Kidney (tissue), 13 donors: ENCODE measurements at regions not wholly inside any gene's neighbourhood (a gene's known extent, or its start where the extent isn't known, plus 50 kb on each side); places are given as distances from the start of the nearest gene placed in this dataset.

Experiments
- DNase-seq, 5 donors: peaks; one replicate each; pipeline ENCODE4 v3.0.0-alpha.2; 2013 to 2020
- FAIRE-seq: peaks from 2 replicates; lab custom pipeline; 2012; peaks lifted over from hg19 to GRCh38; lab: Jason Lieb, UNC
- H3K27ac ChIP-seq, 2 donors: one replicate each; pipeline ENCODE4 v1.7.0; 2013; ENCODE audit warnings: low read depth in 2 of 2, low read length in 2 of 2, inconsistent platforms in 1 of 2
- H3K27me3 ChIP-seq: one replicate; pipeline ENCODE4 v1.7.1; 2013; ENCODE audit warnings: low read length, inconsistent platforms; ENCODE audit not compliant: control insufficient read depth, insufficient read depth
- H3K36me3 ChIP-seq, 3 donors: one replicate each; pipeline versions ENCODE4 v1.7.0 to v1.7.1; 2013; ENCODE audit warnings: low read length in 3 of 3, control low read depth in 1 of 3, inconsistent platforms in 1 of 3; ENCODE audit not compliant: insufficient read depth in 3 of 3, control insufficient read depth in 2 of 3
- H3K4me1 ChIP-seq, 3 donors: one replicate each; pipeline versions ENCODE4 v1.7.0 to v1.7.1; 2013; ENCODE audit warnings: low read length in 3 of 3, inconsistent platforms in 1 of 3, low read depth in 1 of 3; ENCODE audit not compliant: control insufficient read depth in 2 of 3, insufficient read depth in 2 of 3
- H3K4me3 ChIP-seq, 3 donors: one replicate each; pipeline versions ENCODE4 v1.7.0 to v1.8.1; 2013; ENCODE audit warnings: low read length in 3 of 3, control low read depth in 1 of 3, inconsistent platforms in 1 of 3
- H3K9ac ChIP-seq, 3 donors: one replicate each; pipeline versions ENCODE4 v1.7.0 to v1.7.1; 2013; ENCODE audit warnings: low read length in 3 of 3, control low read depth in 1 of 3, inconsistent platforms in 1 of 3
- H3K9me3 ChIP-seq, 3 donors: one replicate each; pipeline versions ENCODE4 v1.7.0 to v1.7.1; 2013; ENCODE audit warnings: low read length in 3 of 3, control low read depth in 1 of 3, inconsistent platforms in 1 of 3; ENCODE audit not compliant: control insufficient read depth in 2 of 3, insufficient read depth in 1 of 3
- intact Hi-C: fragments of 100-400 bp; cut with DNase I; formaldehyde crosslinking; loops from one replicate; pipeline ENCODE4 v1.11.1; 2022
- TF ChIP-seq, protein P1 (sequence below): IDR thresholded peaks from 3 replicates; pipeline ENCODE4 v1.5.1; 2012; ENCODE audit warnings: mild to moderate bottlenecking, moderate library complexity, borderline replicate concordance; ENCODE audit not compliant: insufficient read depth; ENCODE audit errors: extremely low read depth
- donor health status: control.
- donor health status: control.
- donor health status: control.
- donor health status: control.
- donor health status: control.
- donor health status: DM: yes; HTN: yes; CAD: no.
- donor health status: Normal renal cell carcinoma (clear cell type).

DNA sequence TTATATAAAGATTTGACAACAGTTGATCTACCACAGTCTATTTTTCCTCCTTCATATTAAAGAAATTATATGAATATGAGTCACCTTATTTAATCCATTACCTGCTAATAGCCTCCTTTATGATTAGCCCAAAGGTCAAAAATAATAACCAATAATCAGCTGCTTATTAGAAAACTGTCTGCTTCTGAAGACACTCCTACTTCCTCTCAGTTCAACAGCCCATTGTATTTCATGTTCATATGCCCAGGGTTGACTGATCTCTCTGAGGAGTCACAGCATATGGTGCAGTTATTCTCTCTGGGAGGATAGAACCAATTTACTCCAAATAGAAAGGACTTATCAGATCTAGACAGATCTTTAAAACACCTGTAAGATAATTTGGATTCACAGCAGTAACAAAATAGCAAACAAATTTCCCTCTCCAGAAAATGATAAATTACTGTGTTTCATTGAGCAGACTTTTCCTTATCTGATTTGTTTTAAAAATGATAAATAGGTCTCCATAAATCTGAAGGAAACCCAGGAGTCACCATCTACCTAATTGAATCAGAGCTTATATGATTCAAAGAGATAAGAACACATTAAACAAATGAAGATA, 180.4 kb upstream of the ITGA1 start:
- intact Hi-C loops: no loop called here
- no peak overlapping the region for H3K27ac ChIP-seq
- no peaks in the 10 kb centered on the region for H3K9me3 ChIP-seq
- no peaks in the 10 kb centered on the region for H3K27me3 ChIP-seq
- DNase-seq (no peak), FAIRE-seq (no peak)
- TF ChIP-seq, protein P1, sequence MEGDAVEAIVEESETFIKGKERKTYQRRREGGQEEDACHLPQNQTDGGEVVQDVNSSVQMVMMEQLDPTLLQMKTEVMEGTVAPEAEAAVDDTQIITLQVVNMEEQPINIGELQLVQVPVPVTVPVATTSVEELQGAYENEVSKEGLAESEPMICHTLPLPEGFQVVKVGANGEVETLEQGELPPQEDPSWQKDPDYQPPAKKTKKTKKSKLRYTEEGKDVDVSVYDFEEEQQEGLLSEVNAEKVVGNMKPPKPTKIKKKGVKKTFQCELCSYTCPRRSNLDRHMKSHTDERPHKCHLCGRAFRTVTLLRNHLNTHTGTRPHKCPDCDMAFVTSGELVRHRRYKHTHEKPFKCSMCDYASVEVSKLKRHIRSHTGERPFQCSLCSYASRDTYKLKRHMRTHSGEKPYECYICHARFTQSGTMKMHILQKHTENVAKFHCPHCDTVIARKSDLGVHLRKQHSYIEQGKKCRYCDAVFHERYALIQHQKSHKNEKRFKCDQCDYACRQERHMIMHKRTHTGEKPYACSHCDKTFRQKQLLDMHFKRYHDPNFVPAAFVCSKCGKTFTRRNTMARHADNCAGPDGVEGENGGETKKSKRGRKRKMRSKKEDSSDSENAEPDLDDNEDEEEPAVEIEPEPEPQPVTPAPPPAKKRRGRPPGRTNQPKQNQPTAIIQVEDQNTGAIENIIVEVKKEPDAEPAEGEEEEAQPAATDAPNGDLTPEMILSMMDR: no peak
- H3K4me3 ChIP-seq: no peak overlapping the region
- H3K4me1 ChIP-seq: no peaks in the 10 kb centered on the region
- H3K36me3 ChIP-seq: no peaks in the 10 kb centered on the region
- H3K9ac ChIP-seq: no peak overlapping the region

DNA sequence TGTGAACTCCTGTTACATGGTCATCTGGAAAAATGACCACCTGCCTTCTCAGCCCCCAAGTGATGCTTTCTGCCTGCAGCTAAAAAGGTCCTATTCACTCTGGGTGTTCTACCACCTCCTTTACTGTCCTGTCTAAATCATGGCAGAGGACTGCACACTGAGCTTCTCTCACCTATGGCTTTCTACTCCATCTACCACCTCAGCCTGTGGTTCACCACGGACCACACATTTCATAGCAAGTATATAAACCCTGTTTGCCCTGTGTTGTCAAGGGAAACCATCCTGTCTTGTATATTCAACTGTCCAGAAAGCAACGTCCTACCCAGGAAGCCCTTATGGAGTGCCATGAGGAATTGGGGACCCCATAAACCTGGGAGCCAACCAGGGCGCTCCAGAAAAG, 167.4 kb upstream of the ITGA1 start:
- intact Hi-C loops: no loop called here
- no peak overlapping the region for H3K27ac ChIP-seq
- no peaks in the 10 kb centered on the region for H3K9me3 ChIP-seq
- H3K27me3 ChIP-seq: no peaks in the 10 kb centered on the region
- H3K9ac ChIP-seq: no peak overlapping the region
- no peaks in the 10 kb centered on the region for H3K4me1 ChIP-seq
- TF ChIP-seq, protein P1: no peak
- H3K36me3 ChIP-seq: no peaks in the 10 kb centered on the region
- FAIRE-seq: no peak
- H3K4me3 ChIP-seq: no peak overlapping the region
- no peak for DNase-seq

DNA sequence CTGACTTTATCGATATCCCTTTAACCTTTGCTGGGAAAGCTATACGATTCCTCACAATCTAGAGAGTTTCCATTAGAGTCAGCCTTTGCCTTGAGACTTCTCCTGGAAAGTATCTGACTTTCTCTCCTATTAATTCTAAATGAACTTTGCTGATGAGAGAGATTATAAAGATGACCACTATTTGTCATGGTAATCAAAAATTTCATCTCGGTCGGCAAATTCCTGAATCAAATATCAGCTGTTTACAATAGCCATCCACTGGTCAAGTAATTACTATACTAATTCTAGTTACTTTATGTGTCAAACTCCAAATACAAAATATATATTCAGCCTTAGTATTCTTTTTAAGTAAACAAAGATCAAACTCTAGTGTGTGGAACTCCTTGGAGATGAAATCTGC, 164.4 kb upstream of the ITGA1 start:
- Histone ChIP-seq H3K9me3 (no peaks in the 10 kb centered on the region), H3K36me3 (no peaks in the 10 kb centered on the region), H3K27me3 (no peaks in the 10 kb centered on the region), H3K27ac (no peak overlapping the region), H3K4me1 (no peaks in the 10 kb centered on the region), H3K9ac (no peak overlapping the region), H3K4me3 (no peak overlapping the region)
- TF ChIP-seq, protein P1: no peak
- DNase-seq: no peak
- FAIRE-seq: no peak
- intact Hi-C loops: no loop called here

DNA sequence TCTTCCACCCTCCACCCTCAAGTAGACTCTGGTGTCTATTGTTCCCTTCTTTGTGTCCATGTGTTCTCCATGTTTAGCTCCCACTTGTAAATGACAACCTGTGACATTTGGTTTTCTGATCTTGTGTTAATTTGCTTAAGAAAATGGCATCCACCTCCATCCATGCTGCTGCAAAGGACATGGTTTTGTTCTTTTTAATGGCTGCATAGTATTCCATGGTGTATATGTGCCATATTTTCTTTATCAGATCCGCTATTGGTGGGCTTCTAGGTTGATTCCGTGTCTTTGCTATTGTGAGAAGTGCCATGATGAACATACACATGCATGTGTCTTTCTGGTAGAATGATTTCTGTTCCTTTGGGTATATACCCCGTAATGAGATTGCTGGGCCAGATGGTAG, 163.4 kb upstream of the ITGA1 start:
- TF ChIP-seq, protein P1: no peak
- H3K36me3 ChIP-seq: no peaks in the 10 kb centered on the region
- FAIRE-seq (no peak), DNase-seq (no peak)
- intact Hi-C loops: no loop called here
- H3K9ac ChIP-seq: no peak overlapping the region
- no peak overlapping the region for H3K4me3 ChIP-seq
- H3K27me3 ChIP-seq: no peaks in the 10 kb centered on the region
- H3K9me3 ChIP-seq: no peaks in the 10 kb centered on the region
- H3K4me1 ChIP-seq: no peaks in the 10 kb centered on the region
- no peak overlapping the region for H3K27ac ChIP-seq
